Fibroblast of peridontal ligament (primary cell): ENCODE measurements at regions not wholly inside any gene's neighbourhood (a gene's known extent, or its start where the extent isn't known, plus 50 kb on each side); places are given as distances from the start of the nearest gene placed in this dataset.
A peak's percentile ranks its signal among the peaks of the same experiment; 100 is the strongest.

Experiments
- DNase-seq: peaks from one replicate; pipeline ENCODE4 v3.0.0-alpha.2; 2010; ENCODE audit errors: extremely low read depth

- DNase-seq: no peak
Measured at GRCh38 chr5:22998774-22999173, 145.6 kb upstream of the CDH12 start.

GRCh38 chr5:22998362-22998761 lies 145.2 kb upstream of the CDH12 start:
- no peak for DNase-seq

- DNase-seq: no peak
Measured at GRCh38 chr5:22988937-22989336, 135.8 kb upstream of the CDH12 start.

- DNase-seq: no peak
Measured at GRCh38 chr5:22986281-22986680, 133.1 kb upstream of the CDH12 start.

GRCh38 chr5:22985446-22985845 lies 132.3 kb upstream of the CDH12 start:
- DNase-seq: no peak

DNA sequence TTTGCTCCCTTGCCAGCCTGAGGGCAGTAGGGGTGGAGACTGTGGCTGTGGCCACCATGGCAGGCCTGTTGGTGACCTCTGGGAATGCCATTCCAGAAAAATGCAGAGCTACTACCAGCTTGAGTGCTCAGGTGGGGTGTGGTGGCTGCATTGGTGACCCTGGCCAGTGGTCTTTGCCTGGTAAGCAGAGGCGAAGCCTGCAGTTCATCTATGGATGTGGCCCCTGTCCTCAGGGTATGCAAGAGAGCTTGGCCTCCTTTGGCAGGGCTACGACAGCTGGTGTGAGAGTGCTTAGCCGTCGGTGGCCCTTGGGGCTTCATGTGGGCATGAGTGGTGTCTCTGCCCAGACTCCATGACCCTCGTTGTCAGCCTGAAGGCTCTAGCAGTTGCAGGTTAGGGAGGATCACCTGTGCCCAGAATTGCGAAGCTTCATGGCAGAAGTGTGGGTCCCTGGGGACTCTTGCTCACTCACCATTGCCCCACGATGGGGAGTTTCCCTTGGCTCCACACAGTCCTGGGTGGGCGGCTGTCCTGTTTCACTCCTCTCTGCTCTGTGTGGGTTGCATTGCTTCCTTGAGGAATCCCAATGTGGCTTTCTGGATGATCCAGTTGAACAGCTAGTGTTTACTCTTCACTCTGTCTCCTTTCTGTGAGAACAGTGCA lies 117.9 kb upstream of the CDH12 start:
- no peak for DNase-seq

DNA sequence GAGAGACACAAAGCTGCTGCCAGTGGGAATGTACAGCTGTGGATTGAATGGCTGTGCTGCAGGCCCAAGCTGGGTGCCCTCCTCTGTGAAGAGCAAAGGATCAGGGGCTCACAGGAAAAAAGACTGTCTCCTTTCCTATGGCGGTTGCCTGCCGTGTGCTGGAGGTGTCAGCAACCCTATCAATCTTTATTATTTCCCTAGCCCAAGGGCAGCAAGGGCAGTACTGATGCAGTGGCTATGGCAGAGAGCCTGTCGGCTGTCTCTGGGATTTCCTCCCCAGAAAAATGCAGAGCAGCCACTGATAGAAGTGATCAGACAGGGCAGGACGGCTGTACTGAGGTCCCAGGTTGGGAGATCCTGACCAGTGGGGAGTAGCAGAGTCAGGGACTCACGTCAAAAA lies 117.3 kb upstream of the CDH12 start:
- no peak for DNase-seq

DNA sequence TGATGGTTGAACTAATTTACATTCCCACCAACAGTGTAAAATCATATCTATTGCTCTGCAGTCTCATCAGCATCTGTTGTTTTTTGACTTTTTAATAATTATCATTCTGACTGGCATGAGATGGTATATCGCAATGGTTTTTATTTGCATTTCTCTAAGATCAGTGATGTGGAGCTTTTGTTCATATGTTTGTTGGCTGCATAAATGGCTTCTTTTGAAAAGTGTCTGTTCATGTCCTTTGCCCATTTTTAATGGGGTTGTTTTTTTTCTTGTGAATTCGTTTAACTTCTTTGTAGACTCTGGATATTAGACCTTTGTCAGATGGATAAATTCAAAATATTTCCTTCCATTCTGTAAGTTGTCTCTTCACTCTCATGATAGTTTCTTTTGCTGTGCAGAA lies 115.2 kb upstream of the CDH12 start:
- DNase-seq: no peak

DNA sequence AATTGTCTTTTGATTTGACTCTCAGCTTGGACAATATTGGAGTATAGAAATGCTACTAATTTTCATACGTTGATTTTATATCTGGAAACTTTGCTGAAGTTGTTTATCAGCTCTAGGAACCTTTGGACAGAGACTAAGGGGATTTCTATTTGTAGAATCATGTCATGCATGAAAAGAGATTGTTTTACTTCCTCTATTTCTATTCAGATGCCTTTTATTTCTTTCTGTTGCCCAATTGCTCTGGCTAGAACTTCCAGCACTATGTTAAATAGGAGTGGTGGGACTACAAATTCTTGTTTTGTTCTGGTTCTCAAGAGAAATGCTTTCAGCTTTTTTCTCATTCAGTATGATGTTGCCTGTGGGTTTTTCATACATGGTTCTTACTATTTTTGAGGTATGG lies 112.8 kb upstream of the CDH12 start:
- no peak for DNase-seq

- no peak for DNase-seq
Measured at GRCh38 chr5:22964632-22965031, 111.5 kb upstream of the CDH12 start.

- DNase-seq: no peak
Measured at GRCh38 chr5:22958462-22959262, 105.5 kb upstream of the CDH12 start.

DNA sequence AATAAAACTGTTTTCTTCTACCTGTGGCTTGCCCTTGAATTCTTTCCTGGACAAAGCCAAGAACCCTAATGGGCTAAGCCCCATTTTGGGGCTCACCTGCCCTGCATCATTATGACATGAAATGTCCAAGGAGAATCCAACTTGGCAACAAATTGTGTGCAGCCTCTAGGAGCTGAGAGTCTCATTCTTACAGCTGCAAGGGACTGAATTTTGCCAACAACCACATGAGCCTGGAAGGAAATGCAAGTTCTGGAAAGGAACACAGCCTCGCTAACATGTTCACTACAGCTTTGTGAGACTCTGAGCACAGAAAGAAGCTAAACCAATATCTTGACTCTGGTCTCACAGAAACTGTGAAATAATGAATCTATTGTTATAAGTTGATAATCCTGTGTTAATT lies 94.8 kb upstream of the CDH12 start:
- no peak for DNase-seq

DNA sequence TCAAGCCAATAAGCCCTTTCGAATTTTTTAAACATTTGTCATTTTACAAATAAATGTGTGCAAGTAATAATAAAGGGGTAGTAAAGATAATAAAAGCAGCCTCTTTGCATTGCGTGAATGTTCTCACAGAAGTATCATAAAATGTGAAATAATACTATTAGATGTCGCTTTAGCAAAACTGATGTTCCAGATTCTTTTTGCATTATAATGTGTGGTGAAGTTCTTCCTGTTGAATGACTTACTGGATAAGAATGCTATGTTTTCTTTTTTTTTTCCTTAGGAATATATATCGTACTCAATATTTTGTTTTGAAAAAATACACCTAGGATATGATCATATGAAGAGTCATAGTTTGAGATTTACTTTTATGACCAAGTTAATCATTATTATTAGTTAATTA lies 85.2 kb upstream of the CDH12 start:
- DNase-seq: no peak

DNA sequence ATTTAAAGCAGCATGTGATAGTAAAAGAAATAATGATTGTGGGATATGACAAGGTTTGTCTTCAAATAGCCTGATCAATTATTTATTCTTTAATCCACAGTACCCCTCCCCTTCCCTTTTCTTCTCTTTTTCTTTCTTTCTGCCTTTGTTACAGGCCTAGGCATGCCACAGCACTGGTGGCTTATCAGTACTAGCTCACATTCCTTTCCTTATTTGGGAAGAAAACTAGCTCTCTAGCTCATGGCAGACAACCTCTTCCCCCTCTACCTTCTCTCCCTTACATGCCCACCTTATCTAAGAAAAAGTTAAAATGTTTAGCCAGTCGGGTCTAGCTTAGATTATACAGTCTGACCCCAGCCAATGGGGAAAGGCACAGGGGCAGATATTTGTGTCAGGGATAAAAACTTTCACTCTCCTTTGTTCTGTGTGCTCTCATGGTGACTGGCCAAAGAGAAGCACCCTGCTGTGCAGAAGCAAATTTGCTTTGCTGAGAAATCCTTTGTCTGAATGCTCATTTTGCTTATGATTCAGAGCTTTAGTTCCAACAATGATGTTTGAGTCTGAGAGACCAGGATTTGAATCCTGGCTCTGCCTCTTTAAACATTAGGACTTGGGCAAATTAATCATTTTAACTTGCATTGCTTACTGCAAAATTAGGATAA lies 75.8 kb upstream of the CDH12 start:
- no peak for DNase-seq

DNA sequence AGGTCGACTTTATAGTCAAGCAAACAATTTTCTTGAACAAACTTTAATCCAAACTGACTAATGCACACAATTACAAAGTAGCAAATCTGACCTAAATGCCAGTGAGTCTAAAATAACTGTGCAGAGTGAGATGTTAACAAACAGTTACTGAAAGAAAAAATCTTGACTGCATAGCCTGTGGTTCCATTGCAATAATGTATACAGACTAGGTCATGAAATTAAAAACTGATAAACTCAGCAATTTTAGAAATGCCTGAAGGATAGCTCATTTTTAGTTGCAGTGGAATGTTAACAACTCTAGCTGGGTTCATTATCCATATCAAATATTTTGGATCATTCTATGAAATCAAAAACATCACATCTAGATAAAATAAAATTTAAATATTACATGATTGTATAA lies 73.4 kb upstream of the CDH12 start:
- no peak for DNase-seq

- no peak for DNase-seq
Measured at GRCh38 chr5:22918511-22918910, 65.4 kb upstream of the CDH12 start.

DNA sequence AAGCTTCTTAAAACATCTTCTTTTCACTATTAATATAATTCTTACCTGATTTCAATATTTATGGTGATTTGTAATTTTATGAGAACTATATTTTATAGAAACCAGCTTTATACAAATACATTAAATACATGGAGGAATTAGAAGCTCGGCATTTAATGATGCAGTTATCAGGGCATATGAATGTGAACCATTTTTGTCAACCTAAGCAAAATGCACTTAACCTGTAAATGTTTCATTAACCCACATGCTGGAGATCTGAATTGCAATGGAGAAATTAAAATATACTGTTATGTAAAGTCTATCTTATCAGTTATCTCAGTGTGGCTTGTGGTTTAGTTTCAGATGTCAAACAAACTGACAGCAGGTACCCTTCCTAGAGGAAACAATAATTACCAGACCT lies 63.2 kb upstream of the CDH12 start:
- no peak for DNase-seq

DNA sequence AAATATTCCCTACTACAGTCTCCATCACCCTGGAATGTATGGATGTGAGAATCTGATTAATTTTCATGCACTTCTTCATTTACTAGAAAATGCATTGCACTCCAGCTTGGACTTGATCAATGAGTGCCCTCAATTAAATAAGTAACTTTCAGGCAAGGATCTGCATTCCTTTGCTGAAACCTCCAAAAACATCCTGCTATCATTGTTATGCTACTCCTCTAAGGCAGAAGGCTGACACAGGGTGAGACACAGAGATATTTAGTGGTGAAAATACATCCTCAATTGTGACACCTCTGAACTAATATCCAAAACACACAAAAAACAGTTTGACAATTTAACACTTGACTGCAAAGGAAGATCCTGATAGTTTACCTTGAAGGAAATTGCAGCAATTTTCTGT lies 57.9 kb upstream of the CDH12 start:
- DNase-seq: no peak

- no peak for DNase-seq
Measured at GRCh38 chr5:22910523-22910922, 57.4 kb upstream of the CDH12 start.

DNA sequence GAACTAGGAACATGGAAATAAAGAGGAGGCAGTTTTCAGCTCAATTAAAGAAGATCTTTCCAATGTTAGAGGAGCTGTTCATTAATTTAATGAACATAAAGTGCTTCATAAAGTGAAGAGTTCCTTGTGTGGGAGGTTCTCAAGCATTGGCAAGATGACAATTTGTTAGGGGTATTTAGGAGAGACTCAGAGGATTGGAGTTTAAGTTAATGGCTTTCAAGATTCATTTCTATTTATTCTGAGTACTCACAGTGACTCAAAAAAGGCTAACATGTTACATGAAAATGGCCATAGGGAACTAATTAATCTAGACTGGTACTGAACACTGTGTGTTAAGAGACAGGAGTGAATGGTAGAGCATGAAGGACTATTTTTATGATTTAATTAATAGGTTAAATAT lies 55.4 kb upstream of the CDH12 start:
- DNase-seq: no peak

DNA sequence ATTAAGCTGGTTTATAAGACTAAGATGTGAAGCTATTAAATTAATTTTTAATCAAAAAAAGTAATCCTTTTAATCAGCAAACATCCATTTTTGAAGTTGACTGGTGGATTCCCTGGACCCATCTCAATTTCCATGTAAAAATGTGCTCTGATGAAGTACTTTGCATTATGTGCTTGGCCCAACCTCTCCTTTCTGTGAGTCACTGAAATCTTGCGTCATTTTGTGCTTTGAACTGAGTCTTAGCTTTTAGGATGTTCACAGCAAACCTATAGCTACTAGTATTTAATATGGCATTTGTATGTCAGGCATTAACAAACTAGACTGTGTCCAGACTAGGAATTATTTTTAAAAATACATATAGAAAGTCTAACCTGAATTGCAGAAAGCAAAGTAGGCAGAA lies 55.0 kb upstream of the CDH12 start:
- DNase-seq: peak; percentile 2
